Stimulated activated CD4-positive, alpha-beta T cell treated with anti-CD3 and anti-CD28 coated beads, Interleukin-1b, Interleukin-23, amount 100 ng/mL, for 24 hours (primary cell): ENCODE measurements at regions not wholly inside any gene's neighbourhood (a gene's known extent, or its start where the extent isn't known, plus 50 kb on each side); places are given as distances from the start of the nearest gene placed in this dataset.
"Not testable (repeated sequence)": the region's sequence is repeated elsewhere in the genome, so short reads cannot be mapped to it uniquely, and the experiment has no call there.

Experiments used
- DNase-seq, 4 experiments: peaks; one replicate each; pipeline ENCODE4 v3.0.0-alpha.2; 2020; ENCODE audit warnings: low read depth in 4 of 4, low spot score in 1 of 4

- no peak for DNase-seq
These were observed 613.7 kb downstream of the TMEM114 start for GRCh38 chr16:7976563-7976962.

GRCh38 chr16:7976125-7976524 lies 614.2 kb downstream of the TMEM114 start:
- no peak for DNase-seq

- no peak for DNase-seq
These were observed 622.3 kb downstream of the TMEM114 start for GRCh38 chr16:7967996-7968509.

GRCh38 chr16:7964744-7965143 lies 625.6 kb downstream of the TMEM114 start:
- no peak for DNase-seq

- DNase-seq, result no peak
These were observed 626.1 kb downstream of the TMEM114 start for GRCh38 chr16:7964167-7964566.

- no peak for DNase-seq
These were observed 628.0 kb downstream of the TMEM114 start for GRCh38 chr16:7962091-7962879.

- DNase-seq, result no peak
These were observed 624.5 kb downstream of the RBFOX1 start for GRCh38 chr16:7957151-7957550.

- DNase-seq, result no peak
These were observed 620.7 kb downstream of the RBFOX1 start for GRCh38 chr16:7953360-7953759.

GRCh38 chr16:7946142-7946541 lies 613.5 kb downstream of the RBFOX1 start:
- DNase-seq, result no peak

- DNase-seq, result no peak
These were observed 605.5 kb downstream of the RBFOX1 start for GRCh38 chr16:7938175-7938574.

- DNase-seq, result no peak
These were observed 588.7 kb downstream of the RBFOX1 start for GRCh38 chr16:7921345-7921744.

GRCh38 chr16:7919782-7920181 lies 587.1 kb downstream of the RBFOX1 start:
- DNase-seq, result no peak

GRCh38 chr16:7914748-7915147 lies 582.1 kb downstream of the RBFOX1 start:
- no peak for DNase-seq

GRCh38 chr16:7912132-7912531 lies 579.5 kb downstream of the RBFOX1 start:
- DNase-seq, result no peak

GRCh38 chr16:7910116-7910515 lies 577.5 kb downstream of the RBFOX1 start:
- no peak for DNase-seq

- no peak for DNase-seq
These were observed 555.8 kb downstream of the RBFOX1 start for GRCh38 chr16:7888411-7888810.

- DNase-seq, result no peak
These were observed 554.7 kb downstream of the RBFOX1 start for GRCh38 chr16:7887316-7887715.

GRCh38 chr16:7871979-7872378 lies 539.3 kb downstream of the RBFOX1 start:
- DNase-seq, result no peak

- DNase-seq, result no peak
These were observed 538.7 kb downstream of the RBFOX1 start for GRCh38 chr16:7871371-7871770.

- no peak for DNase-seq
These were observed 535.2 kb downstream of the RBFOX1 start for GRCh38 chr16:7867831-7868230.

GRCh38 chr16:7866144-7866543 lies 533.5 kb downstream of the RBFOX1 start:
- no peak for DNase-seq

GRCh38 chr16:7865393-7865792 lies 532.7 kb downstream of the RBFOX1 start:
- DNase-seq, result not testable (repeated sequence)
